ENCODE measurements at regions not wholly inside any gene's neighbourhood (a gene's known extent, or its start where the extent isn't known, plus 50 kb on each side); places are given as distances from the start of the nearest gene placed in this dataset.

- no peak for DNase-seq (ENCODE audit: low spot score)
Observed at GRCh38 chr3:79542-79941, 117.0 kb upstream of the CHL1 start.

- no peak for DNase-seq (ENCODE audit: low spot score)
Observed at GRCh38 chr3:82508-82907, 114.1 kb upstream of the CHL1 start.

- DNase-seq (ENCODE audit: low spot score) = no peak
Observed at GRCh38 chr3:83096-83495, 113.5 kb upstream of the CHL1 start.

GRCh38 chr3:85180-85579, 111.4 kb upstream of the CHL1 start:
- DNase-seq (ENCODE audit: low spot score) = no peak

- no peak for DNase-seq (ENCODE audit: low spot score)
Observed at GRCh38 chr3:88267-88666, 108.3 kb upstream of the CHL1 start.

- DNase-seq (ENCODE audit: low spot score) = no peak
Observed at GRCh38 chr3:93746-94145, 102.8 kb upstream of the CHL1 start.

- no peak for DNase-seq (ENCODE audit: low spot score)
Observed at GRCh38 chr3:96259-96658, 100.3 kb upstream of the CHL1 start.

- DNase-seq (ENCODE audit: low spot score) = no peak
Observed at GRCh38 chr3:97417-98258, 98.9 kb upstream of the CHL1 start.

- DNase-seq (ENCODE audit: low spot score) = no peak
Observed at GRCh38 chr3:98259-98654, 98.3 kb upstream of the CHL1 start.

- DNase-seq (ENCODE audit: low spot score) = no peak
Observed at GRCh38 chr3:99506-99905, 97.1 kb upstream of the CHL1 start.

- DNase-seq (ENCODE audit: low spot score) = no peak
Observed at GRCh38 chr3:102484-102883, 94.1 kb upstream of the CHL1 start.

GRCh38 chr3:103991-104390, 92.6 kb upstream of the CHL1 start:
- DNase-seq (ENCODE audit: low spot score) = no peak

- DNase-seq (ENCODE audit: low spot score) = no peak
Observed at GRCh38 chr3:105585-105984, 91.0 kb upstream of the CHL1 start.

- DNase-seq (ENCODE audit: low spot score) = no peak
Observed at GRCh38 chr3:106619-107018, 89.9 kb upstream of the CHL1 start.

- DNase-seq (ENCODE audit: low spot score) = no peak
Observed at GRCh38 chr3:111143-112069, 85.2 kb upstream of the CHL1 start.

GRCh38 chr3:112773-113172, 83.8 kb upstream of the CHL1 start:
- no peak for DNase-seq (ENCODE audit: low spot score)

GRCh38 chr3:118666-119065, 77.9 kb upstream of the CHL1 start:
- no peak for DNase-seq (ENCODE audit: low spot score)

- DNase-seq (ENCODE audit: low spot score) = no peak
Observed at GRCh38 chr3:123341-123740, 73.2 kb upstream of the CHL1 start.

- no peak for DNase-seq (ENCODE audit: low spot score)
Observed at GRCh38 chr3:124557-125179, 71.9 kb upstream of the CHL1 start.

- no peak for DNase-seq (ENCODE audit: low spot score)
Observed at GRCh38 chr3:128515-129172, 67.9 kb upstream of the CHL1 start.

GRCh38 chr3:131151-131888, 65.2 kb upstream of the CHL1 start:
- DNase-seq (ENCODE audit: low spot score) = no peak

GRCh38 chr3:132378-132777, 64.2 kb upstream of the CHL1 start:
- no peak for DNase-seq (ENCODE audit: low spot score)
